RWPE1 (cell line): ENCODE measurements at regions not wholly inside any gene's neighbourhood (a gene's known extent, or its start where the extent isn't known, plus 50 kb on each side); places are given as distances from the start of the nearest gene placed in this dataset.
"Not testable (repeated sequence)": the region's sequence is repeated elsewhere in the genome, so short reads cannot be mapped to it uniquely, and the experiment has no call there.

Source experiments
- CTCF ChIA-PET: fragments of 350-600 bp; sonication (Branson Sonifier 250); formaldehyde crosslinking; extraction: SDS; loops from one replicate; lab custom pipeline; 2021; lab: Yijun Ruan, JAX
- POLR2A ChIA-PET: fragments of 400-600 bp; formaldehyde crosslinking; extraction: SDS; loops from one replicate; lab custom pipeline; 2020; ENCODE audit warnings: antibody characterized with exemption; ENCODE audit not compliant: low non-redundant PET; lab: Yijun Ruan, JAX
- DNase-seq: peaks from one replicate; pipeline ENCODE4 v3.0.0; 2012; ENCODE audit warnings: low spot score
- H3K27ac ChIP-seq: fragments of 450-650 bp; 2 replicates; pipeline ENCODE4 v1.5.1; 2017
- TF ChIP-seq, protein P1 (sequence below): fragments of 450-650 bp; conservative IDR thresholded peaks from 2 replicates; pipeline ENCODE4 v1.5.1; 2017; ENCODE audit warnings: low read depth, mild to moderate bottlenecking

DNA sequence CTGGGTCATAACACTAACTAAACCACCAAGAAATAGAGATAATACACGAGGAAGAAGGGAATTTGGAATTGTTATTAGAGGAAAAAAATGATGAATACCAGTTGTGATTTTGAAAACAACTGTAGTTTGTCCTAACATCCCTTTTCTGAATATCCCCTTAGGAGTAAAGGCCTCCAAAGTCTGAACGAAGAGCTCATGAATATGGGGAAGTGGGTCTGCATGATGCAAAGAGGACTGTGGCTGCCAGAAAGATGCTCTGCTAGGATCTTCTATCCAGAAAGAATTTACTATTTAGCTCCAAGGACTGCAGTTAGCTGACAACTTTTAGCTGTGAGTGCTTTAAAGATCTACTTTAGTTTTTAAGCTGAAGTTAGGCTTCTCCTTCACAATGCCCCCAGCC is 308.8 kb upstream of the HS3ST5 start:
- ChIA-PET CTCF (interaction anchor here (0.6 kb wide), 1 partner anchor 19 kb away, joined by 3 read pairs; no protein-coding TSS in a partner anchor), POLR2A (no interaction called here)
- H3K27ac ChIP-seq: no peak overlapping the region
- TF ChIP-seq, protein P1, sequence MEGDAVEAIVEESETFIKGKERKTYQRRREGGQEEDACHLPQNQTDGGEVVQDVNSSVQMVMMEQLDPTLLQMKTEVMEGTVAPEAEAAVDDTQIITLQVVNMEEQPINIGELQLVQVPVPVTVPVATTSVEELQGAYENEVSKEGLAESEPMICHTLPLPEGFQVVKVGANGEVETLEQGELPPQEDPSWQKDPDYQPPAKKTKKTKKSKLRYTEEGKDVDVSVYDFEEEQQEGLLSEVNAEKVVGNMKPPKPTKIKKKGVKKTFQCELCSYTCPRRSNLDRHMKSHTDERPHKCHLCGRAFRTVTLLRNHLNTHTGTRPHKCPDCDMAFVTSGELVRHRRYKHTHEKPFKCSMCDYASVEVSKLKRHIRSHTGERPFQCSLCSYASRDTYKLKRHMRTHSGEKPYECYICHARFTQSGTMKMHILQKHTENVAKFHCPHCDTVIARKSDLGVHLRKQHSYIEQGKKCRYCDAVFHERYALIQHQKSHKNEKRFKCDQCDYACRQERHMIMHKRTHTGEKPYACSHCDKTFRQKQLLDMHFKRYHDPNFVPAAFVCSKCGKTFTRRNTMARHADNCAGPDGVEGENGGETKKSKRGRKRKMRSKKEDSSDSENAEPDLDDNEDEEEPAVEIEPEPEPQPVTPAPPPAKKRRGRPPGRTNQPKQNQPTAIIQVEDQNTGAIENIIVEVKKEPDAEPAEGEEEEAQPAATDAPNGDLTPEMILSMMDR: no peak
- no peak for DNase-seq

DNA sequence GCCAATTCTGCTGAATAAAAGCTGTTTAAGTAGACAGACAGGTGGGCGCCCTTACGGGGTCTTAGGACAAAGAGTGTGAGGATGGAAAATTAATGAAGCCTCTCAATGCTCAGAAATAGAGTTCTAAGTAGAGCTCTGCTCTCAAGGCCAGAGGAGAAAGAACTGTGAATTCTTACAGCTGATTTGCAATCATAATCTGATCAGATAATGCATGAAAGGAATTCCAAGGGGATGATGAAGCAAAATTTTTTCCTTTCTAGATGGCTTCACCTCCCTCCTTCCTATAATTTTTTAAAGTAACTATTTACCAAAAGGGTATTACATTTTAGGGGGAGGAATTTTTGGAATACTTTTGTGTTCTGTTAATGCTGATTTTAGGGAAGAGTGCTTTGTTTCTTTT is 308.1 kb upstream of the HS3ST5 start:
- DNase-seq: no peak
- POLR2A ChIA-PET: no interaction called here
- CTCF ChIA-PET: no interaction called here
- TF ChIP-seq, protein P1: no peak
- H3K27ac ChIP-seq: no peak overlapping the region

DNA sequence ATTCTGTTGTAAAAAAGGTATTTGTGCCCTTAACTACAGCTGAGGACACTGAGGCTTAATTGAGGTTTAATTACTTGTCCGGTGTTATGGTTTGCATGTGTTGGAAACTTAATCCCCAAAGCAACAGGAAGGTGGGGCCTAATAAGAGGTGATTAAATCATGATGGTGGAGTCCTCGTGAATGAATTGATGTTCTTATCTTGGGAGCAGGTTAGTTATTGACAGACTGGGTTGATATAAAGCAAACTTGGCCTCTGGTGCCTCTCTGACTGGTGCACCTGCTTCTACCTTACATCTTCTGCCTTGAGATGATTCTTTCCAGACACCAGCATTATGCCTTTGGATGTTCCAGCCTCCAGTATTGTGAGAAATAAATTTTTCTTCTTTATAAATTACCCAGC is 306.5 kb upstream of the HS3ST5 start:
- no peak overlapping the region for H3K27ac ChIP-seq
- DNase-seq: no peak
- CTCF ChIA-PET: no interaction called here
- TF ChIP-seq, protein P1: no peak
- POLR2A ChIA-PET: no interaction called here

DNA sequence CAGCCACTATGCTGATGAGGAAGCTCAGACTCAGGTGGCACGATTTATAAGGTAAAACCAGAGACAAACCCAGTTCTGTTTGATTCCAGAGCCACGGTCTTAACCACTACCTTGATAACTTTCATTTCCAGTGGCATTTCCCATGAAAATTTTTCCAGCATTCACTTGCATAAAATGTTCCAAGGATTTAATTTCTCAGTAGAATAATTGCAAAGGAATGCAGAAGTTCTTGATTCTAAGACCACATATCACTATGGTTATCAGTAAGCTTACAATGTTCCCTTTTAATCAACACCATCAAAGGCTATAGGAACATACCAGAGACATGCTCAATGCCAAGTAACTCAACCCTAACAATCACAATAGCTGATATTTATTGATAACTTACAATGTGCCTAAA is 306.0 kb upstream of the HS3ST5 start:
- no peak overlapping the region for H3K27ac ChIP-seq
- TF ChIP-seq, protein P1: no peak
- DNase-seq: no peak
- POLR2A ChIA-PET: no interaction called here
- CTCF ChIA-PET: no interaction called here

GRCh38 chr6:114638341-114638740 is 295.5 kb upstream of the HS3ST5 start:
- no peak for DNase-seq
- ChIA-PET POLR2A (no interaction called here), CTCF (no interaction called here)
- TF ChIP-seq, protein P1: no peak
- H3K27ac ChIP-seq: no peak overlapping the region

GRCh38 chr6:114634016-114634415 is 291.2 kb upstream of the HS3ST5 start:
- CTCF ChIA-PET: no interaction called here
- DNase-seq: peak; percentile 18
- TF ChIP-seq, protein P1: no peak
- POLR2A ChIA-PET: no interaction called here
- H3K27ac ChIP-seq: no peak overlapping the region

- CTCF ChIA-PET, DNase-seq, H3K27ac ChIP-seq, POLR2A ChIA-PET: not testable (repeated sequence)
Observed at GRCh38 chr6:114626226-114626625, 283.4 kb upstream of the HS3ST5 start.
